SK-N-MC (cell line): ENCODE measurements at regions not wholly inside any gene's neighbourhood (a gene's known extent, or its start where the extent isn't known, plus 50 kb on each side); places are given as distances from the start of the nearest gene placed in this dataset.

Experiments
- DNase-seq: peaks from one replicate; pipeline ENCODE4 v3.0.0-alpha.2; 2011; ENCODE audit warnings: low read depth, low spot score
- H3K27ac ChIP-seq: fragments of 200-600 bp; sonication (generic); 2 replicates; pipeline ENCODE4 v1.5.1; 2016; ENCODE audit warnings: mixed run types
- H3K36me3 ChIP-seq: fragments of 200-600 bp; sonication (generic); 2 replicates; pipeline ENCODE4 v1.6.1; 2017; ENCODE audit warnings: antibody characterized with exemption, low read length, mixed read lengths; ENCODE audit not compliant: insufficient read depth
- H3K4me3 ChIP-seq: fragments of 200-600 bp; sonication (generic); 2 replicates; pipeline ENCODE4 v1.5.1; 2016
- H3K9ac ChIP-seq: fragments of 200-600 bp; sonication (generic); 2 replicates; pipeline ENCODE4 v1.8.0; 2017; ENCODE audit warnings: mixed run types, mixed read lengths; ENCODE audit not compliant: insufficient read length
- H3K9me3 ChIP-seq: fragments of 200-600 bp; sonication (generic); 2 replicates; pipeline ENCODE4 v1.6.1; 2017; ENCODE audit warnings: low read depth, mild to moderate bottlenecking, antibody characterized with exemption, low read length, moderate library complexity, mixed read lengths
- EZH2 ChIP-seq: fragments of 200-600 bp; sonication (generic); IDR thresholded peaks from one replicate; pipeline ENCODE4 v1.6.1; 2017; ENCODE audit warnings: antibody characterized with exemption
- FOXP2 ChIP-seq: optimal IDR thresholded peaks from 2 replicates; pipeline ENCODE3; 2011; ENCODE audit warnings: mild to moderate bottlenecking, moderate library complexity; ENCODE audit not compliant: insufficient read depth; ENCODE audit errors: extremely low read length, control extremely low read depth
- POLR2AphosphoS5 ChIP-seq: IDR thresholded peaks from 2 replicates; pipeline ENCODE4 v1.6.1; 2012; ENCODE audit warnings: mild to moderate bottlenecking, low read depth, low read length, borderline replicate concordance

- no peak for TF ChIP-seq EZH2
- TF ChIP-seq POLR2AphosphoS5, result no peak
- TF ChIP-seq FOXP2, result no peak
- H3K9ac ChIP-seq, result no peak overlapping the region
- no peaks in the 10 kb centered on the region for H3K9me3 ChIP-seq
- no peak overlapping the region for H3K27ac ChIP-seq
- no peaks in the 10 kb centered on the region for H3K36me3 ChIP-seq
- no peak for DNase-seq
- no peak overlapping the region for H3K4me3 ChIP-seq
These were observed 130.9 kb upstream of the RAB4A start for GRCh38 chr1:229140119-229140396.

GRCh38 chr1:229141271-229141670, 129.6 kb upstream of the RAB4A start:
- Histone ChIP-seq H3K9me3 (no peaks in the 10 kb centered on the region), H3K9ac (no peak overlapping the region), H3K4me3 (no peak overlapping the region), H3K27ac (no peak overlapping the region), H3K36me3 (no peaks in the 10 kb centered on the region)
- TF ChIP-seq POLR2AphosphoS5 (no peak), EZH2 (no peak), FOXP2 (no peak)
- no peak for DNase-seq

- TF ChIP-seq POLR2AphosphoS5 (no peak), EZH2 (no peak), FOXP2 (no peak)
- Histone ChIP-seq H3K36me3 (no peaks in the 10 kb centered on the region), H3K9ac (no peak overlapping the region), H3K4me3 (no peak overlapping the region), H3K27ac (no peak overlapping the region), H3K9me3 (no peaks in the 10 kb centered on the region)
- DNase-seq, result no peak
These were observed 129.1 kb upstream of the RAB4A start for GRCh38 chr1:229141689-229142377.

- Histone ChIP-seq H3K4me3 (no peak overlapping the region), H3K9ac (no peak overlapping the region), H3K36me3 (no peaks in the 10 kb centered on the region), H3K27ac (no peak overlapping the region), H3K9me3 (no peaks in the 10 kb centered on the region)
- no peak for DNase-seq
- TF ChIP-seq FOXP2, result no peak
- TF ChIP-seq EZH2, result no peak
- no peak for TF ChIP-seq POLR2AphosphoS5
These were observed 128.4 kb upstream of the RAB4A start for GRCh38 chr1:229142471-229142870.

- TF ChIP-seq EZH2 (no peak), FOXP2 (no peak), POLR2AphosphoS5 (no peak)
- no peaks in the 10 kb centered on the region for H3K9me3 ChIP-seq
- DNase-seq, result no peak
- H3K36me3 ChIP-seq, result no peaks in the 10 kb centered on the region
- no peak overlapping the region for H3K9ac ChIP-seq
- H3K4me3 ChIP-seq, result no peak overlapping the region
- H3K27ac ChIP-seq, result no peak overlapping the region
These were observed 124.3 kb upstream of the RAB4A start for GRCh38 chr1:229146647-229147046.

GRCh38 chr1:229147072-229147471, 123.8 kb upstream of the RAB4A start:
- H3K9ac ChIP-seq, result no peak overlapping the region
- no peak overlapping the region for H3K4me3 ChIP-seq
- no peak for DNase-seq
- no peaks in the 10 kb centered on the region for H3K36me3 ChIP-seq
- no peaks in the 10 kb centered on the region for H3K9me3 ChIP-seq
- no peak overlapping the region for H3K27ac ChIP-seq
- no peak for TF ChIP-seq EZH2
- no peak for TF ChIP-seq POLR2AphosphoS5
- no peak for TF ChIP-seq FOXP2

GRCh38 chr1:229148041-229148671, 122.8 kb upstream of the RAB4A start:
- no peak for DNase-seq
- TF ChIP-seq EZH2 (peak; percentile 37), FOXP2 (no peak)
- Histone ChIP-seq H3K36me3 (no peaks in the 10 kb centered on the region), H3K9ac (no peak overlapping the region), H3K9me3 (no peaks in the 10 kb centered on the region), H3K4me3 (no peak overlapping the region), H3K27ac (no peak overlapping the region)

- Histone ChIP-seq H3K27ac (no peak overlapping the region), H3K9ac (no peak overlapping the region)
These were observed 122.2 kb upstream of the RAB4A start for GRCh38 chr1:229148743-229149142.

GRCh38 chr1:229149435-229149834, 121.5 kb upstream of the RAB4A start:
- DNase-seq, result no peak
- H3K27ac ChIP-seq, result no peak overlapping the region
- TF ChIP-seq FOXP2, result no peak
- no peak for TF ChIP-seq POLR2AphosphoS5
- TF ChIP-seq EZH2, result no peak
- H3K9me3 ChIP-seq, result no peaks in the 10 kb centered on the region
- no peak overlapping the region for H3K9ac ChIP-seq
- H3K4me3 ChIP-seq, result no peak overlapping the region
- H3K36me3 ChIP-seq, result no peaks in the 10 kb centered on the region

More at GRCh38 chr1:229148743-229149142, 122.2 kb upstream of the RAB4A start:
- DNase-seq, result no peak
- TF ChIP-seq FOXP2, result no peak
- no peak for TF ChIP-seq POLR2AphosphoS5
- TF ChIP-seq EZH2, result no peak
- no peaks in the 10 kb centered on the region for H3K36me3 ChIP-seq
- H3K9me3 ChIP-seq, result no peaks in the 10 kb centered on the region
- no peak overlapping the region for H3K4me3 ChIP-seq
